Muscle of leg (tissue), 3 donors: ENCODE measurements at regions not wholly inside any gene's neighbourhood (a gene's known extent, or its start where the extent isn't known, plus 50 kb on each side); places are given as distances from the start of the nearest gene placed in this dataset.

Experiments
- DNase-seq: peaks from one replicate; pipeline ENCODE4 v3.0.0; 2013
- H3K27ac ChIP-seq: one replicate; pipeline ENCODE4 v1.5.1; 2013; ENCODE audit warnings: mild to moderate bottlenecking, low read length, control low read depth
- H3K27me3 ChIP-seq: one replicate; pipeline ENCODE4 v1.6.1; 2013; ENCODE audit warnings: low read length; ENCODE audit not compliant: control insufficient read depth, insufficient read depth
- H3K36me3 ChIP-seq: one replicate; pipeline ENCODE4 v1.6.1; 2013; ENCODE audit warnings: low read length; ENCODE audit not compliant: control insufficient read depth, insufficient read depth
- H3K4me1 ChIP-seq: one replicate; pipeline ENCODE4 v1.6.1; 2013; ENCODE audit warnings: low read length; ENCODE audit not compliant: control insufficient read depth, insufficient read depth
- H3K4me3 ChIP-seq: one replicate; pipeline ENCODE4 v1.5.1; 2013; ENCODE audit warnings: low read length, control low read depth
- H3K9me3 ChIP-seq: replicated peaks from 2 replicates; pipeline ENCODE4 v1.6.1; 2013; ENCODE audit warnings: low read depth, low read length; ENCODE audit not compliant: control insufficient read depth
- WGBS: methylation state at CpG from one replicate; pipeline ENCODE4 v1.1.5; 2013; ENCODE audit warnings: missing lambda C conversion rate; ENCODE audit not compliant: insufficient coverage; 5-methylcytosine and 5-hydroxymethylcytosine counted together

GRCh38 chr9:89554307-89555035, 50.3 kb upstream of the GADD45G start:
- H3K4me1 ChIP-seq = no peaks in the 10 kb centered on the region
- WGBS = 91% methylated on average over 3 of the region's 11 CpGs
- no peak for DNase-seq
- no peaks in the 10 kb centered on the region for H3K36me3 ChIP-seq
- peaks cover 3% of the 10 kb centered on the region for H3K27me3 ChIP-seq
- no peak overlapping the region for H3K27ac ChIP-seq
- H3K4me3 ChIP-seq = no peak overlapping the region
- H3K9me3 ChIP-seq = no peaks in the 10 kb centered on the region

- WGBS = 84% methylated on average over 6 of the region's 6 CpGs
- H3K4me3 ChIP-seq = no peak overlapping the region
- DNase-seq = no peak
- no peaks in the 10 kb centered on the region for H3K9me3 ChIP-seq
- no peak overlapping the region for H3K27ac ChIP-seq
- H3K36me3 ChIP-seq = no peaks in the 10 kb centered on the region
- peaks cover 3% of the 10 kb centered on the region for H3K27me3 ChIP-seq
- no peaks in the 10 kb centered on the region for H3K4me1 ChIP-seq
Measured at GRCh38 chr9:89553451-89554010, 51.3 kb upstream of the GADD45G start.

- no peaks in the 10 kb centered on the region for H3K27me3 ChIP-seq
- WGBS = 86% methylated on average over 5 of the region's 9 CpGs
- no peak for DNase-seq
- H3K27ac ChIP-seq = no peak overlapping the region
- H3K4me3 ChIP-seq = no peak overlapping the region
- no peaks in the 10 kb centered on the region for H3K4me1 ChIP-seq
- H3K9me3 ChIP-seq = peaks cover 7% of the 10 kb centered on the region
- no peaks in the 10 kb centered on the region for H3K36me3 ChIP-seq
Measured at GRCh38 chr9:89550346-89550927, 52.5 kb upstream of the SEMA4D start.

GRCh38 chr9:89549031-89549644, 51.2 kb upstream of the SEMA4D start:
- no peaks in the 10 kb centered on the region for H3K36me3 ChIP-seq
- H3K4me1 ChIP-seq = no peaks in the 10 kb centered on the region

GRCh38 chr9:89548071-89548638, 50.2 kb upstream of the SEMA4D start:
- no peak overlapping the region for H3K4me3 ChIP-seq
- 79% methylated on average over 8 of the region's 9 CpGs for WGBS

More at GRCh38 chr9:89549031-89549644, 51.2 kb upstream of the SEMA4D start:
- Histone ChIP-seq H3K27ac (no peak overlapping the region), H3K9me3 (peaks cover 9% of the 10 kb centered on the region), H3K27me3 (no peaks in the 10 kb centered on the region), H3K4me3 (no peak overlapping the region)
- WGBS = 4% methylated on average over 3 of the region's 5 CpGs
- DNase-seq = peak; percentile 77

More at GRCh38 chr9:89548071-89548638, 50.2 kb upstream of the SEMA4D start:
- H3K27me3 ChIP-seq = no peaks in the 10 kb centered on the region
- H3K9me3 ChIP-seq = peaks cover 9% of the 10 kb centered on the region
- peak; percentile 38 for DNase-seq
- no peak overlapping the region for H3K27ac ChIP-seq
- H3K4me1 ChIP-seq = no peaks in the 10 kb centered on the region
- no peaks in the 10 kb centered on the region for H3K36me3 ChIP-seq
